H1 (cell line): ENCODE measurements at regions not wholly inside any gene's neighbourhood (a gene's known extent, or its start where the extent isn't known, plus 50 kb on each side); places are given as distances from the start of the nearest gene placed in this dataset.

ENCODE experiments used
- CTCF ChIA-PET: fragments of 300-600 bp; sonication (Branson Sonifier 250); formaldehyde crosslinking; loops from one replicate; lab custom pipeline; 2021; ENCODE audit not compliant: partially characterized antibody; lab: Charles Lee
- POLR2A ChIA-PET: fragments of 300-600 bp; sonication (Branson Sonifier 250); formaldehyde crosslinking; loops from one replicate; lab custom pipeline; 2021; ENCODE audit warnings: inconsistent platforms; ENCODE audit not compliant: partially characterized antibody; lab: Charles Lee
- DNase-seq, 2 experiments: peaks; one replicate each; pipeline versions ENCODE4 v3.0.0 to v3.0.0-alpha.2; 2010 to 2022; ENCODE audit warnings: low spot score in 2 of 2, low read depth in 1 of 2, mixed read lengths in 1 of 2
- FAIRE-seq: peaks from 2 replicates; lab custom pipeline; 2011; peaks lifted over from hg19 to GRCh38; lab: Jason Lieb, UNC
- H2AFZ ChIP-seq: 2 replicates; pipeline ENCODE4 v1.8.1; 2012; ENCODE audit warnings: low read length, inconsistent platforms
- H2AK5ac ChIP-seq: 2 replicates; pipeline ENCODE4 v1.6.1; 2013; ENCODE audit warnings: low read depth, low read length
- H2BK120ac ChIP-seq: replicated peaks from 2 replicates; pipeline ENCODE3; 2013; ENCODE audit warnings: low read depth, low read length, inconsistent platforms
- H2BK12ac ChIP-seq: 2 replicates; pipeline ENCODE4 v1.6.1; 2013; ENCODE audit warnings: low read depth, low read length
- H2BK15ac ChIP-seq: 2 replicates; pipeline ENCODE4 v1.6.1; 2013; ENCODE audit warnings: low read length
- H2BK20ac ChIP-seq: 2 replicates; pipeline ENCODE4 v1.6.1; 2013; ENCODE audit warnings: low read length
- H2BK5ac ChIP-seq: 2 replicates; pipeline ENCODE4 v1.6.1; 2013; ENCODE audit warnings: low read depth, low read length
- H3K14ac ChIP-seq: 2 replicates; pipeline ENCODE4 v1.6.1; 2013; ENCODE audit warnings: inconsistent platforms; ENCODE audit not compliant: insufficient read length
- H3K18ac ChIP-seq: 2 replicates; pipeline ENCODE4 v1.6.1; 2013; ENCODE audit warnings: low read length; ENCODE audit errors: extremely low read depth
- H3K23ac ChIP-seq: 2 replicates; pipeline ENCODE4 v1.6.1; 2013; ENCODE audit warnings: inconsistent platforms; ENCODE audit not compliant: insufficient read length
- H3K23me2 ChIP-seq: 2 replicates; pipeline ENCODE4 v1.6.1; 2013; ENCODE audit warnings: low read depth, low read length
- H3K27ac ChIP-seq: 2 replicates; pipeline ENCODE4 v1.6.1; 2011; ENCODE audit warnings: low read depth, low read length, inconsistent platforms
- H3K27me3 ChIP-seq, 4 experiments: replicated peaks in 1 of 4; 1 replicate in 1 of 4; 2 replicates in 3 of 4; pipeline versions ENCODE4 v1.6.1 to v1.8.1; 2011 to 2013; ENCODE audit warnings: low read length in 3 of 4, mild to moderate bottlenecking in 3 of 4, inconsistent platforms in 2 of 4, mixed read lengths in 2 of 4, moderate library complexity in 1 of 4; ENCODE audit not compliant: control insufficient read depth in 3 of 4, insufficient read depth in 3 of 4; ENCODE audit errors: extremely low read depth in 1 of 4
- H3K36me3 ChIP-seq, 4 experiments: 2 replicates each; pipeline versions ENCODE4 v1.6.1 to v1.8.1; 2011 to 2013; ENCODE audit warnings: mild to moderate bottlenecking in 4 of 4, low read length in 3 of 4, moderate library complexity in 2 of 4, control low read depth in 1 of 4, inconsistent platforms in 1 of 4; ENCODE audit not compliant: insufficient read depth in 4 of 4, control insufficient read depth in 2 of 4
- H3K4ac ChIP-seq: replicated peaks from 2 replicates; pipeline ENCODE3; 2013; ENCODE audit warnings: low read length, low read depth, mixed read lengths, inconsistent platforms; ENCODE audit not compliant: insufficient read length
- H3K4me1 ChIP-seq, 4 experiments: replicated peaks in 1 of 4; 1 replicate in 1 of 4; 2 replicates in 3 of 4; pipeline versions ENCODE4 v1.6.1 to v1.8.1; 2011 to 2013; ENCODE audit warnings: low read length in 3 of 4, inconsistent platforms in 2 of 4, mixed read lengths in 1 of 4; ENCODE audit not compliant: insufficient read depth in 4 of 4, control insufficient read depth in 3 of 4
- H3K4me2 ChIP-seq, 2 experiments: 2 replicates each; pipeline versions ENCODE4 v1.6.1 to v1.8.1; 2011 to 2013; ENCODE audit warnings: low read depth in 2 of 2, low read length in 2 of 2, control low read depth in 1 of 2, inconsistent platforms in 1 of 2, mild to moderate bottlenecking in 1 of 2; ENCODE audit not compliant: insufficient read depth in 1 of 2
- H3K4me3 ChIP-seq, 4 experiments: fragments of 200-600, 300-600 bp in 1 of 4; sonication (generic), shearing (Covaris generic), sonication (Bioruptor Twin) in 1 of 4; 2 replicates each; pipeline versions ENCODE4 v1.5.1 to v1.8.1; 2011 to 2016; ENCODE audit warnings: low read length in 4 of 4, low read depth in 3 of 4, control low read depth in 2 of 4, inconsistent platforms in 2 of 4, mild to moderate bottlenecking in 2 of 4, mixed read lengths in 1 of 4, moderate library complexity in 1 of 4; ENCODE audit not compliant: insufficient read depth in 2 of 4; ENCODE audit errors: extremely low read depth in 1 of 4
- H3K56ac ChIP-seq: replicated peaks from 2 replicates; pipeline ENCODE3; 2013; ENCODE audit warnings: low read depth, mild to moderate bottlenecking, mixed read lengths, low read length, inconsistent platforms; ENCODE audit not compliant: insufficient read length
- H3K79me1 ChIP-seq: 2 replicates; pipeline ENCODE4 v1.6.1; 2013; ENCODE audit warnings: low read depth, low read length, control low read depth
- H3K79me2 ChIP-seq, 2 experiments: 2 replicates each; pipeline versions ENCODE4 v1.6.1 to v1.8.1; 2012 to 2013; ENCODE audit warnings: low read length in 2 of 2, mild to moderate bottlenecking in 2 of 2, inconsistent platforms in 1 of 2; ENCODE audit not compliant: insufficient read depth in 2 of 2, control insufficient read depth in 1 of 2
- H3K9ac ChIP-seq, 4 experiments: replicated peaks in 1 of 4; 1 replicate in 1 of 4; 2 replicates in 3 of 4; pipeline versions ENCODE4 v1.6.1 to v1.8.1; 2011 to 2013; ENCODE audit warnings: low read depth in 3 of 4, low read length in 3 of 4, control low read depth in 2 of 4, mild to moderate bottlenecking in 2 of 4, moderate library complexity in 2 of 4, inconsistent platforms in 1 of 4; ENCODE audit errors: extremely low read depth in 1 of 4
- H3K9me3 ChIP-seq, 2 experiments: 2 replicates each; pipeline versions ENCODE4 v1.6.1 to v1.8.1; 2012 to 2013; ENCODE audit warnings: mild to moderate bottlenecking in 2 of 2, moderate library complexity in 2 of 2, control low read depth in 1 of 2, inconsistent platforms in 1 of 2, low read depth in 1 of 2, low read length in 1 of 2, mixed read lengths in 1 of 2; ENCODE audit not compliant: insufficient read depth in 2 of 2
- H4K20me1 ChIP-seq, 2 experiments: replicated peaks in 1 of 2; 2 replicates each; pipeline versions ENCODE3 to v1.8.1; 2011 to 2013; ENCODE audit warnings: inconsistent platforms in 2 of 2, low read length in 2 of 2, mild to moderate bottlenecking in 1 of 2; ENCODE audit not compliant: insufficient read depth in 2 of 2, control insufficient read depth in 1 of 2
- H4K5ac ChIP-seq: 2 replicates; pipeline ENCODE4 v1.6.1; 2013; ENCODE audit warnings: low read length, low read depth, mixed read lengths, inconsistent platforms; ENCODE audit not compliant: insufficient read length
- H4K8ac ChIP-seq: 2 replicates; pipeline ENCODE4 v1.8.0; 2013; ENCODE audit warnings: mild to moderate bottlenecking, moderate library complexity, low read length, inconsistent platforms; ENCODE audit not compliant: insufficient read depth; ENCODE audit errors: extremely low read depth
- H4K91ac ChIP-seq: replicated peaks from 2 replicates; pipeline ENCODE3; 2013; ENCODE audit warnings: low read length, mixed read lengths, inconsistent platforms; ENCODE audit not compliant: insufficient read length
- BACH1 ChIP-seq: IDR thresholded peaks from 2 replicates; pipeline ENCODE4 v1.6.1; 2012; ENCODE audit warnings: low read length, improper control_type of control experiment
- EZH2 ChIP-seq: fragments of 200-600 bp; sonication (generic); IDR thresholded peaks from 2 replicates; pipeline ENCODE4 v1.7.1; 2012; ENCODE audit warnings: low read depth, mild to moderate bottlenecking, moderate library complexity, low read length, inconsistent platforms; ENCODE audit not compliant: severe bottlenecking
- FOSL1 ChIP-seq: IDR thresholded peaks from 2 replicates; pipeline ENCODE4 v1.6.1; 2011; ENCODE audit warnings: mild to moderate bottlenecking, low read depth, low read length, moderate library complexity; ENCODE audit not compliant: insufficient read depth
- HDAC2 ChIP-seq, 2 experiments: fragments of 300-600 bp in 1 of 2; sonication (generic) in 1 of 2; IDR thresholded peaks; 2 replicates each; pipeline ENCODE4 v1.6.1; 2011 to 2012; ENCODE audit warnings: low read depth in 2 of 2, low read length in 2 of 2, mild to moderate bottlenecking in 2 of 2, moderate library complexity in 2 of 2, borderline replicate concordance in 1 of 2, inconsistent platforms in 1 of 2
- WGBS, 2 experiments: shearing (Covaris generic) in 1 of 2; methylation state at CpG; one replicate each; pipeline versions ENCODE4 v1.1.6 to v1.1.7; 2013 to 2015; ENCODE audit warnings: low lambda C conversion rate in 2 of 2, mixed read lengths in 2 of 2, inconsistent platforms in 1 of 2, low coverage in 1 of 2, missing lambda C conversion rate in 1 of 2; ENCODE audit not compliant: insufficient replicate concordance in 2 of 2, insufficient coverage in 1 of 2, insufficient read length in 1 of 2; ENCODE audit errors: extremely low coverage in 1 of 2, missing lambda C conversion rate in 1 of 2; 5-methylcytosine and 5-hydroxymethylcytosine counted together
- TF ChIP-seq, protein P1 (sequence below), 3 experiments: IDR thresholded peaks; 1 replicate in 2 of 3; 2 replicates in 1 of 3; pipeline versions ENCODE4 v1.5.1 to v1.6.1; 2011; ENCODE audit warnings: low read length in 3 of 3, mild to moderate bottlenecking in 3 of 3, inconsistent platforms in 2 of 3, low read depth in 1 of 3, moderate library complexity in 1 of 3; ENCODE audit not compliant: insufficient read depth in 1 of 3; ENCODE audit errors: control extremely low read depth in 1 of 3

DNA sequence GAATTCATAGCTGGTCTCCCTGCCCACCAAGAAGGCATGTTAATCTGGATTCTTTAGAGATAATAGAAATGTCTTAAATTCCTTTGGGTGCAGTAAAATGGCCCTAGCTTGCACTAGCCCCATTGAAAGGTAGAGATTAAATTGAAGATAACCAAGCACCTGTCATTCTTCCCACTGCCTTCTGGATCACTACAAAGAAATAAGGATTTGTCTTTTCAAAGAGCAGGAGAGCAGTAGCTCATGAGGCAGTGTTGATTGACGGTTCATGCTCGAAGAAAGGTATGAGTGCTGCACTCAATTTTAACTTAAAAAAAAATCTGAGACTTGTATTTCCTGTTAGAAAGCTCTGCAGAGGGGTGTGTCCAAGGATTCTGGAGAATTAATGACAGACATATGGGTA, 74.9 kb upstream of the F3 start:
- CTCF ChIA-PET: interaction anchor here (0.7 to 2.3 kb wide), 10 partner anchors 9 to 567 kb away, joined by 3 to 9 read pairs (median 4); no protein-coding TSS in a partner anchor
- Histone ChIP-seq H2AFZ (no peak overlapping the region), H3K36me3 (no peaks in the 10 kb centered on the region), H3K9ac (no peak overlapping the region), H3K23me2 (no peaks in the 10 kb centered on the region), H3K9me3 (peaks cover 0 to 3% of the 10 kb centered on the region in 2 experiments; a peak in 1 of 4 replicates), H2AK5ac (no peak overlapping the region), H3K18ac (no peak overlapping the region), H3K27ac (no peak overlapping the region), H3K4ac (no peak overlapping the region), H2BK120ac (no peak overlapping the region), H4K20me1 (no peaks in the 10 kb centered on the region), H3K4me2 (no peak overlapping the region), H3K4me1 (no peaks in the 10 kb centered on the region; a peak in 1 of 7 replicates), H2BK12ac (no peak overlapping the region), H4K91ac (no peak overlapping the region), H2BK20ac (no peak overlapping the region), H2BK15ac (no peak overlapping the region), H4K5ac (no peak overlapping the region), H4K8ac (no peak overlapping the region), H2BK5ac (no peak overlapping the region), H3K79me2 (no peaks in the 10 kb centered on the region), H3K56ac (no peak overlapping the region), H3K23ac (no peak overlapping the region), H3K79me1 (no peaks in the 10 kb centered on the region), H3K4me3 (no peak overlapping the region), H3K27me3 (no peaks in the 10 kb centered on the region), H3K14ac (no peak overlapping the region)
- FAIRE-seq (no peak), DNase-seq (no peak)
- TF ChIP-seq, protein P1, sequence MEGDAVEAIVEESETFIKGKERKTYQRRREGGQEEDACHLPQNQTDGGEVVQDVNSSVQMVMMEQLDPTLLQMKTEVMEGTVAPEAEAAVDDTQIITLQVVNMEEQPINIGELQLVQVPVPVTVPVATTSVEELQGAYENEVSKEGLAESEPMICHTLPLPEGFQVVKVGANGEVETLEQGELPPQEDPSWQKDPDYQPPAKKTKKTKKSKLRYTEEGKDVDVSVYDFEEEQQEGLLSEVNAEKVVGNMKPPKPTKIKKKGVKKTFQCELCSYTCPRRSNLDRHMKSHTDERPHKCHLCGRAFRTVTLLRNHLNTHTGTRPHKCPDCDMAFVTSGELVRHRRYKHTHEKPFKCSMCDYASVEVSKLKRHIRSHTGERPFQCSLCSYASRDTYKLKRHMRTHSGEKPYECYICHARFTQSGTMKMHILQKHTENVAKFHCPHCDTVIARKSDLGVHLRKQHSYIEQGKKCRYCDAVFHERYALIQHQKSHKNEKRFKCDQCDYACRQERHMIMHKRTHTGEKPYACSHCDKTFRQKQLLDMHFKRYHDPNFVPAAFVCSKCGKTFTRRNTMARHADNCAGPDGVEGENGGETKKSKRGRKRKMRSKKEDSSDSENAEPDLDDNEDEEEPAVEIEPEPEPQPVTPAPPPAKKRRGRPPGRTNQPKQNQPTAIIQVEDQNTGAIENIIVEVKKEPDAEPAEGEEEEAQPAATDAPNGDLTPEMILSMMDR (IDR thresholded peaks at IDR 0.05; ENCODE audit: control extremely low read depth in 1 of 3, insufficient read depth in 1 of 3, low read depth in 1 of 3, low read length in 3 of 3): no peak
- TF ChIP-seq BACH1 (no peak), EZH2 (no peak), HDAC2 (IDR thresholded peaks at IDR 0.05; ENCODE audit: borderline replicate concordance in 1 of 2, low read depth in 2 of 2, low read length in 2 of 2) (no peak), FOSL1 (no peak)
- POLR2A ChIA-PET: no interaction called here
- 93% methylated on average over 2 of the region's 2 CpGs; no CpG with 5 or more reads in 1 of the 2 experiments for WGBS, 2 experiments
